ENCODE measurements at regions not wholly inside any gene's neighbourhood (a gene's known extent, or its start where the extent isn't known, plus 50 kb on each side); places are given as distances from the start of the nearest gene placed in this dataset.
"Not testable (repeated sequence)": the region's sequence is repeated elsewhere in the genome, so short reads cannot be mapped to it uniquely, and the experiment has no call there.

DNA sequence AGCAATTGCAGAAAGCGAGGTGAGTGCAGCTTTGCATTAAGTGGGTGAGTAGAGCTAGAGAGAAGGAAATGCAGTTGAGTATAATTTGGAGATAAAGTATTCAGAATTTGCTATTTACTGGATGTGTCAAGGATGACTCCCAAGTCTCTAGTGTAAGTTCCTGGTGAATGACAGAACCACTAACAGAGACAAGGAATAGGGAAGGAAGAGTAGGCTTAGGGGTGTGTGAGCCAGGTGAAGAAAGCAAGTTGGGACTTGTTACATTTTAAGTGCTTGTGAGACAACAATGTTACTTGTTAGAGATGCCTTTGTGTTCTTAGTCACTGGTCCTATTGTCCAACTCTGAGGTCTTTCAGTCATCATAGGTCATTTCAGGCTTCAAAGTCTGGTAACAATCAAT, 70.8 kb downstream of the TBC1D26 start:
- not testable (repeated sequence) for DNase-seq (ENCODE audit: low read depth)

DNA sequence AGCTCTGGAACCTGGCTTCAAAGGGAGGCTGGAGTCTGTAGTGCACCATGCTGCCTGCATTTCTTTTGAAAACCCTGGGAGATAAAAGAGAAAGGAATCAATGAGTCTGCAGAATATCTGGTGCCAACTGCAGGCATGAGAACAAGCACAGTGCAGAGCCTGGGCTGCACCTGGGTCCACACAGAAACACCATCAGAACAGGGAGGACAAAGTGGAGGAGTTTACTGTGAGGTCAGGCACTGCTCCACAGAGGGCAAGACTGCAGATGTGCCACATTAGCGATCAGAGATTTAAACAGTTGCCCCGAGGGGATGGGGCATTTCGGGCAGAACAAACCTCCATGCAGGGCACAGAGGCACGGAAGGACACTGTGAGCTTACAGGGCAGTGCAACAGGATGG, 74.7 kb downstream of the TBC1D26 start:
- not testable (repeated sequence) for DNase-seq (ENCODE audit: low read depth); H3K4me3 ChIP-seq (ENCODE audit: low read depth, low read length)

More for the DNA sequence above, 70.8 kb downstream of the TBC1D26 start:
- H3K4me3 ChIP-seq (ENCODE audit: low read depth, low read length), result not testable (repeated sequence)

DNA sequence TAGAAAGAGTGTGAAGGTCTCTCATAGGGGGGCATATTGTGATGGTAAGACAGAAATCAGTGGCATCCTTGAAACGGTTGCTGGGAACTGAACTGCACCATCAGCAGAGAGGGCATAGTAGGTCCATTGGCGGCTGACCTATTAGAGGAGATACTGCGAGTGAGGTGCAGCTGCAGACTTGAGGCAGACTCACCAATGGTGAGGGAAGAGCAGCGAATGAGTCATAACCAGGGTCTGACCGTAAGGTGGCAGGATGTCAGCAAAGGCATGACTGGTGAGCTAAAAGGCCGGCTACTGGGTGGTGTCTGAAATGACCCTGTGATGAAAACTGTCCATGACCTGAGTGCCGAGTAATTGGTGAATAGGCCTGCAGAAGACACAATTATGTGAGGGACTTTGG, 81.3 kb downstream of the TBC1D26 start:
- H3K4me3 ChIP-seq (ENCODE audit: low read depth, low read length); DNase-seq (ENCODE audit: low read depth): not testable (repeated sequence)

GRCh38 chr17:15814003-15814402, 81.9 kb downstream of the TBC1D26 start:
- not testable (repeated sequence) for DNase-seq (ENCODE audit: low read depth); H3K4me3 ChIP-seq (ENCODE audit: low read depth, low read length)

- H3K4me3 ChIP-seq (ENCODE audit: low read depth, low read length); DNase-seq (ENCODE audit: low read depth): not testable (repeated sequence)
These were observed 85.8 kb downstream of the TBC1D26 start for GRCh38 chr17:15817861-15818260.

- DNase-seq (ENCODE audit: low read depth); H3K4me3 ChIP-seq (ENCODE audit: low read depth, low read length): not testable (repeated sequence)
These were observed 90.2 kb downstream of the TBC1D26 start for GRCh38 chr17:15822280-15822679.

DNA sequence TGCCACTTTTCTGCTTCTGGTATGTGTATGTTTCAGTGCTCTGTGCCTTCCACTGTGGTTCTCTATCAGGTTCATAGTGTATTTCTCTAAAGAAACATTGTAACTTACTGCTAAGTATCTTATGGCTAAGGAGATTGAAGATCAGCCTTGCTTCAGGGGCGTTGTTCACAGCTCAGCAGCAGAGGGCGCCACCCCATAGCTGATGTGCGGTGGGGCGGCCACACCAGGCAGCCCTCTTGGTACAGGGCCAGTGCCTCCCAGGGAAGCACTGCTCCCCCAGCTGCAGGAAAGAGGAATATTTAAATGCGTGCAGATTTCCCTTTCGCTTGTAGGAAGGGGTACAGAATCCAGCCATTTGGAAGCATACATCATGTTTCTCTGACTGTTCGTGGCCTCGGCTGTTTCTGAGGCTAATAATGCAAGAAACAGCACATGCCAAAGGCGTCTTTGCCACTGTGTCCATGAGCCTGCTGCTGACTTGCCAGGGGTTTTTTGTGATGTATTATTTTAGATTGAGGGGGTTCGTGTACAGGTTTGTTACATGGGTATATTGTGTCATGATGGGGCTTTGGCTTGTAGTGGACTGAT, 96.7 kb downstream of the TBC1D26 start:
- not testable (repeated sequence) for H3K4me3 ChIP-seq (ENCODE audit: low read depth, low read length)

DNA sequence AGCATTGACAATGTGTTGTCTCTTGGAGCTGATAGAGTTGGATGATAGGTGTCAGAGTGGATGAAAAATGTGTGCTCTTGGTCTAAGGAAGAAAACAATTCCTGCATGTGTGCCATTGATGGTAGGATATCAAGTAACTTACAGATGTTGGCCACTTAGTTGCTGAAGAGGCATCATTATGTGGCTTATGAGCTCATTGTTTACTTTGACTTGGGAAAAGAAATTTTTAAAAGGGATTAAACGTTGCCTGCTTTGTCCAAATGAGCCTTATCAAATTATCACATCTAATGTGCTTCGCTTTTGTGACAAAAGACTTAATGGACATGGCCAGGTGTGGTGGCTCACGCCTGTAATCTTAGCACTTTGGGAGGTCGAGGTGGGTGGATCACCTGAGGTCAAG, 98.1 kb downstream of the TBC1D26 start:
- H3K4me3 ChIP-seq (ENCODE audit: low read depth, low read length), result not testable (repeated sequence)
- peak; percentile 4 for DNase-seq (ENCODE audit: low read depth)

More for the DNA sequence above, 96.7 kb downstream of the TBC1D26 start:
- TF ChIP-seq, protein P1, sequence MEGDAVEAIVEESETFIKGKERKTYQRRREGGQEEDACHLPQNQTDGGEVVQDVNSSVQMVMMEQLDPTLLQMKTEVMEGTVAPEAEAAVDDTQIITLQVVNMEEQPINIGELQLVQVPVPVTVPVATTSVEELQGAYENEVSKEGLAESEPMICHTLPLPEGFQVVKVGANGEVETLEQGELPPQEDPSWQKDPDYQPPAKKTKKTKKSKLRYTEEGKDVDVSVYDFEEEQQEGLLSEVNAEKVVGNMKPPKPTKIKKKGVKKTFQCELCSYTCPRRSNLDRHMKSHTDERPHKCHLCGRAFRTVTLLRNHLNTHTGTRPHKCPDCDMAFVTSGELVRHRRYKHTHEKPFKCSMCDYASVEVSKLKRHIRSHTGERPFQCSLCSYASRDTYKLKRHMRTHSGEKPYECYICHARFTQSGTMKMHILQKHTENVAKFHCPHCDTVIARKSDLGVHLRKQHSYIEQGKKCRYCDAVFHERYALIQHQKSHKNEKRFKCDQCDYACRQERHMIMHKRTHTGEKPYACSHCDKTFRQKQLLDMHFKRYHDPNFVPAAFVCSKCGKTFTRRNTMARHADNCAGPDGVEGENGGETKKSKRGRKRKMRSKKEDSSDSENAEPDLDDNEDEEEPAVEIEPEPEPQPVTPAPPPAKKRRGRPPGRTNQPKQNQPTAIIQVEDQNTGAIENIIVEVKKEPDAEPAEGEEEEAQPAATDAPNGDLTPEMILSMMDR (conservative IDR thresholded peaks at IDR 0.05; ENCODE audit: low read depth, low read length), result peak; percentile 73
- DNase-seq (ENCODE audit: low read depth), result peak; percentile 82

DNA sequence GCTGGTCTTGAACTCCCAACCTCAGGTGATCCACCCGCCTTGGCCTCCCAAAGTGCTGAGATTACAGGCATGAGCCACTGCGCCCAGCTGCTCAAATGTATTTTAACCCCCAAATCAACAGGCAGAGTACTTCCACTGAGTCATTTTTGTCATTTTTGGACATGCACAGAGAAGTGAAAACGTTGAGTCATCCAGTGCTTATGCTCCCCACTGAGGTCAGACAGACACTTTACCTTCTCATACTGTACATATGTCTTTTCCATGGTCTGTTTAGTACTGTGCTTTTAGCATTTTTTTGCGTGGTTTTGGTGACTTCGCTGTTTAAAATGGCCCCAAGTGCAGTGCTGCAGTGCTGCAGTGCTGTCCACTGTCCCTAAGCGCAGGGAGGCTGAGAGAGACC, 99.1 kb downstream of the TBC1D26 start:
- peak; percentile 66 for DNase-seq (ENCODE audit: low read depth)
- not testable (repeated sequence) for H3K4me3 ChIP-seq (ENCODE audit: low read depth, low read length)

DNA sequence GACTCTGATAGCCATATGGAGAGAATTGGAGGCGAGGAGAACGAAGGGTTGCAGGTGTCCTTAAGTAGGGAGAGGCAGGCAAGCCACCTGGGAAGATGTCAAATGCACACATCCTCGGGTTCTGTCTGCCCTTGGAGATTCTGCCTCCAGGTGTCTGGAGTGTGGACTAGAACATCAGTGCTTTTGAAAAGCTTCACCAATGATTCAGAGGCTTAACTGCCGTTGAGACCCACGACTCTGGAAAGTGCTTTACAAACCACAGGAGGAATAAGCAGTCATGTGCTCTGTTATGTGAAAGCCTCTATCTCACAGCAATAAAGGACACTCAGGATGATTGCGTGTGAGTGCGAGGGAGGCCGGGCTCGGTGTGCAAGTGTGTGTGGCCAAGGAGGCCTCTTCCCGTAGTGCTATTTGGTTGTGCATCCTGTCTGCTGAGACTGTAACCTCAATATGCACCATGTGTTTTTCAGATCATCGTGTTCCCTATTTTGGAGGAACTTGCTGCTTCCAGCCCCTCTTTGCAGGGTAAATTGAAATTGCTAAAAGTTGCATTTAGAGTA, 100.9 kb downstream of the TBC1D26 start:
- not testable (repeated sequence) for H3K4me3 ChIP-seq (ENCODE audit: low read depth, low read length); DNase-seq (ENCODE audit: low read depth)

DNA sequence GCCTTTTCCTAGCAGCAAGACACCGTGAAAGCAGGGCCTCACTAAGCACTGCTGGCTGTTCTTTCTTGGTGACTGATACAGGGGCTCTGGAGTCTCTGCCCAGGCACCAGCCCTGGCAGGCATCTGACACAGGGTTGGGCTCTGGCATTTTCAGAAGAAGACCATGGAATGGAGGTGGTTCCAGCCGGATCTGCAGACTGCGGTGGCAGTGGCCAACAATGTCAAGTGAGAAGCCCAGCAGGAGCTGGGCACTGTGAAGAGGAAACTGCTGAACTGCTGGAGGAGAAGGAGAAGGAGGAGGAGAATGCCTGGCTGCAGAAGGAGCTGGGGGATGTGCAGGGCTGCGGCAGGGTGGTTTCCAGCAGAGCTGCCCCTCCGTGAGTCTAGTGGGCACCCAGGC, 101.8 kb downstream of the TBC1D26 start:
- not testable (repeated sequence) for H3K4me3 ChIP-seq (ENCODE audit: low read depth, low read length); DNase-seq (ENCODE audit: low read depth)

DNA sequence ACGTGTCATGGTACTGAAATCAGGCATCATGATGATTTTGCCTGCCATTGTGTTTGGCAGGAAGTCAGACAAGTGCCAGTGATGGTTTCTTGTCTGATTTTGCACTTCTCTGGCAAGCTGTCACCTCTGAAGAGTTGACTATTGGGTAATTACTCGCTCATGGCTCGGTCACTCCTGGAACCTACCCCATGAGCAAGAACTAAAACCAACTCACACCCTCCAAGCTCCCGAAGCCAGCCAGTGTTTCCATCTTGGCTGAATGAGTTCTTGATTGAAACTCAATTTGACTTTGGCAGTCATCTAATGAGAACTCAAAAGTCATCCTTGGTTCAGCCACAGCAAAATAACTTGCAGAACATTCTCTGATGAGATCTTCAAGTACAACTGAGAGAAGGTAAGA, 103.4 kb downstream of the TBC1D26 start:
- H3K4me3 ChIP-seq (ENCODE audit: low read depth, low read length); DNase-seq (ENCODE audit: low read depth): not testable (repeated sequence)

GRCh38 chr17:15836249-15836982, 104.3 kb downstream of the TBC1D26 start:
- not testable (repeated sequence) for H3K4me3 ChIP-seq (ENCODE audit: low read depth, low read length); DNase-seq (ENCODE audit: low read depth)

- not testable (repeated sequence) for DNase-seq (ENCODE audit: low read depth); H3K4me3 ChIP-seq (ENCODE audit: low read depth, low read length)
These were observed 104.9 kb downstream of the TBC1D26 start for GRCh38 chr17:15836991-15837390.

DNA sequence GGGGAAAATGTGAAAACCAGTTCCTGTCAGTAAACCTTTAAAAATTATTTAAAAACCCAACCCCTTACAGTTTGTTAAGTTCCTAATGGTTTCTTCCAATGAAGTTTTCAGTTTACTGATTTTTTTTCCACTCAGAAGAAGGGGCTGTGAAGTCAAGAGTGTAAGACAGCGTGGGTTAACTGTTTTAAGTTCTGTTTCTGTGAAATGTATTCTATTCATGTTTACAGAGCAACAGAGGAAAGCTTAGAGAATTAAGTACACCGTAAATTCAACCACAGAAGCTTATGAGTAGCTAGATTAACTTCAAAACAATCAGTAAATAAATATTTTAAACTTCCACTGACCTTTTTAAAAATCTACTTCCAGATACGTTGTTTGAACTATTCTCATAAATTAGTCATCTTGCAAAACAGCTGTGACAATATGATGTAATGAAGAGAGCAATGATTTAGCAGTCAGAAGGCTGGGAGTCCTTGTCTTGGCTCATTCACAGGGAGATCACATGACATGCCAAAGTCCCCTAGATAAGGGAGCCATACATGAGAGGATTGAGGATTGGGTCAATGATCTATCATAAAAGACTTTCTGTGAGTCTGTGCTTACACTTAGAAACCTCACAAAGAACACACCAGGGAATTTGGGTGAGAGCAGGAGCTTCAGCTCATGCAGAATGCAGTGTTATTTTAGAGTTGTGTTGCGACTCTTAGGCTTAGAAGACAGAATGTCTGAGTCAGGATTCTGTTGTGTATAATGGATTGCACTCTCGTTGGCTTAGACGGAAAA, 97.3 kb upstream of the ADORA2B start:
- DNase-seq (ENCODE audit: low read depth), result peak; percentile 64
- H3K4me3 ChIP-seq (ENCODE audit: low read depth, low read length), result not testable (repeated sequence)
